ENCODE measurements at regions not wholly inside any gene's neighbourhood (a gene's known extent, or its start where the extent isn't known, plus 50 kb on each side); places are given as distances from the start of the nearest gene placed in this dataset.

DNA sequence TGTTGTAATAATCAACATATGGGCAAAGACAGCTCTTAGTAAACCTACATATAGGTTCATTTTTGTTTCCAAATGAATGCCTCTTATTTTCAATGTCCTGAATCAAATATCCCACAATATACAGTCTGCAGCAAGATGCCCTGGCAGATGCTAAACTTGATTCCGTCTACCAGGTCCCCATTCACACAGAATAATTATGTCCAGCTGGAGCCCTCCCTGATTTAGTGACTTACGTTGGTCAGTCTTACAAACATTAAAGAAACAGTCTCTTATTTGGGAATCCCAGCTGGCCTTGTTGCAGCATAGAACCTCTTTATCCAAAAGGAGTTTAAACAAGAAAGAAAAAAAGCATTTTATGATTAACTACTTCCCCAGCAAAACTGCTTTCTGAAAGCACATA is 82.7 kb upstream of the BMP4 start:
- TF ChIP-seq FOXM1 (IDR thresholded peaks at IDR 0.05; ENCODE audit: borderline replicate concordance, low read depth) (no peak), RAD21 (IDR thresholded peaks at IDR 0.05; ENCODE audit: low read depth) (no peak), NFIC (IDR thresholded peaks at IDR 0.05) (no peak), EGR1 (IDR thresholded peaks at IDR 0.05) (no peak), CREB1 (IDR thresholded peaks at IDR 0.05; ENCODE audit: low read depth) (no peak), TCF12 (IDR thresholded peaks at IDR 0.05; ENCODE audit: low read depth) (no peak), EP300 (IDR thresholded peaks at IDR 0.05; ENCODE audit: borderline replicate concordance) (no peak), ZBTB7A (IDR thresholded peaks at IDR 0.05; ENCODE audit: low read depth) (no peak), YY1 (IDR thresholded peaks at IDR 0.05; ENCODE audit: low read depth) (no peak), TEAD4 (IDR thresholded peaks at IDR 0.05) (no peak), TAF1 (IDR thresholded peaks at IDR 0.05; ENCODE audit: low read depth) (no peak), CEBPB (IDR thresholded peaks at IDR 0.05) (no peak)
- TF ChIP-seq, protein P1, sequence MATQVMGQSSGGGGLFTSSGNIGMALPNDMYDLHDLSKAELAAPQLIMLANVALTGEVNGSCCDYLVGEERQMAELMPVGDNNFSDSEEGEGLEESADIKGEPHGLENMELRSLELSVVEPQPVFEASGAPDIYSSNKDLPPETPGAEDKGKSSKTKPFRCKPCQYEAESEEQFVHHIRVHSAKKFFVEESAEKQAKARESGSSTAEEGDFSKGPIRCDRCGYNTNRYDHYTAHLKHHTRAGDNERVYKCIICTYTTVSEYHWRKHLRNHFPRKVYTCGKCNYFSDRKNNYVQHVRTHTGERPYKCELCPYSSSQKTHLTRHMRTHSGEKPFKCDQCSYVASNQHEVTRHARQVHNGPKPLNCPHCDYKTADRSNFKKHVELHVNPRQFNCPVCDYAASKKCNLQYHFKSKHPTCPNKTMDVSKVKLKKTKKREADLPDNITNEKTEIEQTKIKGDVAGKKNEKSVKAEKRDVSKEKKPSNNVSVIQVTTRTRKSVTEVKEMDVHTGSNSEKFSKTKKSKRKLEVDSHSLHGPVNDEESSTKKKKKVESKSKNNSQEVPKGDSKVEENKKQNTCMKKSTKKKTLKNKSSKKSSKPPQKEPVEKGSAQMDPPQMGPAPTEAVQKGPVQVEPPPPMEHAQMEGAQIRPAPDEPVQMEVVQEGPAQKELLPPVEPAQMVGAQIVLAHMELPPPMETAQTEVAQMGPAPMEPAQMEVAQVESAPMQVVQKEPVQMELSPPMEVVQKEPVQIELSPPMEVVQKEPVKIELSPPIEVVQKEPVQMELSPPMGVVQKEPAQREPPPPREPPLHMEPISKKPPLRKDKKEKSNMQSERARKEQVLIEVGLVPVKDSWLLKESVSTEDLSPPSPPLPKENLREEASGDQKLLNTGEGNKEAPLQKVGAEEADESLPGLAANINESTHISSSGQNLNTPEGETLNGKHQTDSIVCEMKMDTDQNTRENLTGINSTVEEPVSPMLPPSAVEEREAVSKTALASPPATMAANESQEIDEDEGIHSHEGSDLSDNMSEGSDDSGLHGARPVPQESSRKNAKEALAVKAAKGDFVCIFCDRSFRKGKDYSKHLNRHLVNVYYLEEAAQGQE (IDR thresholded peaks at IDR 0.05; ENCODE audit: low read depth): no peak
- TF ChIP-seq, protein P2, sequence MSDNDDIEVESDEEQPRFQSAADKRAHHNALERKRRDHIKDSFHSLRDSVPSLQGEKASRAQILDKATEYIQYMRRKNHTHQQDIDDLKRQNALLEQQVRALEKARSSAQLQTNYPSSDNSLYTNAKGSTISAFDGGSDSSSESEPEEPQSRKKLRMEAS (IDR thresholded peaks at IDR 0.05): no peak
- TF ChIP-seq, protein P3, sequence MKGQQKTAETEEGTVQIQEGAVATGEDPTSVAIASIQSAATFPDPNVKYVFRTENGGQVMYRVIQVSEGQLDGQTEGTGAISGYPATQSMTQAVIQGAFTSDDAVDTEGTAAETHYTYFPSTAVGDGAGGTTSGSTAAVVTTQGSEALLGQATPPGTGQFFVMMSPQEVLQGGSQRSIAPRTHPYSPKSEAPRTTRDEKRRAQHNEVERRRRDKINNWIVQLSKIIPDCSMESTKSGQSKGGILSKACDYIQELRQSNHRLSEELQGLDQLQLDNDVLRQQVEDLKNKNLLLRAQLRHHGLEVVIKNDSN (IDR thresholded peaks at IDR 0.05): no peak

DNA sequence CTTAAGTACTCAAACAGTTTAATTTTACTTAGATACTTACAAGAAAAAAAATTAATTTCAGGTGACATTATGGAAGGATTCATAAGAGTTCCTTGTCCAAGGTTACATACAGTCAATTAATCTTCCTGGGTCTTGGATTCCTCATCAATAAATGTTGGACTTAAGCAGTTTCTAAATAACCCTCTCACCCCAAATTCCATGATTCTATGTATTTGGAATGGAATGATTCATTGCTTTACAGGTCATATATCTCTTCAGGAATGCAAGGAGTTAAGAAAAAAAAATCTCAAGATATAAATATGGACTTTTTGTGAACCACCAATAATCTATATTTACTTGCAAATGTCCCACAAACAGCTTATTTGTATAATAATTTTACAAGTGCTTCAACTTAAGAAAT is 84.2 kb upstream of the BMP4 start:
- TF ChIP-seq NFIC (IDR thresholded peaks at IDR 0.05) (no peak), FOXM1 (IDR thresholded peaks at IDR 0.05; ENCODE audit: borderline replicate concordance, low read depth) (no peak), CREB1 (IDR thresholded peaks at IDR 0.05; ENCODE audit: low read depth) (no peak), TCF12 (IDR thresholded peaks at IDR 0.05; ENCODE audit: low read depth) (no peak), EP300 (IDR thresholded peaks at IDR 0.05; ENCODE audit: borderline replicate concordance) (no peak), RAD21 (IDR thresholded peaks at IDR 0.05; ENCODE audit: low read depth) (no peak), TAF1 (IDR thresholded peaks at IDR 0.05; ENCODE audit: low read depth) (no peak), TEAD4 (IDR thresholded peaks at IDR 0.05) (no peak), YY1 (IDR thresholded peaks at IDR 0.05; ENCODE audit: low read depth) (no peak), ZBTB7A (IDR thresholded peaks at IDR 0.05; ENCODE audit: low read depth) (no peak), EGR1 (IDR thresholded peaks at IDR 0.05) (no peak), CEBPB (IDR thresholded peaks at IDR 0.05) (no peak)
- TF ChIP-seq, protein P2 (IDR thresholded peaks at IDR 0.05): no peak
- TF ChIP-seq, protein P3 (IDR thresholded peaks at IDR 0.05): no peak
- TF ChIP-seq, protein P1 (IDR thresholded peaks at IDR 0.05; ENCODE audit: low read depth): no peak

DNA sequence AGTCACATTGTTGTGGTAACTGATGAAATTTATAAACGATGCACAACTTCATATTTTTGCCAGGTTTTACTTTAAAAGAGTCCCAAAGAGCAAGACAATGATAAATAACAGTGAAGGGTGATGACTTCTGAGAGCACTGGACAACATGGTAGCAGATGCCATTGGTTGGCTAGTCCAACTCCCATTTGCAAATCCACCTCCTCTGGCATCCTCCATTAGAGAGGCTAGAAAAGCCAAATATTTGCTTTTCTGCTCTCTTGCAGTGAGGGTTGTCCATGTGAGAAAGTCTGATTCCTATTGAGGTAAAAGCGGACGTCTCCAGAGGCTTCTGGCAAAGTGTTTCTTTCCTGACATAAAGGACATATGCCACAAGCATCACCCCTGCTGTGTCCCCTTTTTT is 89.6 kb upstream of the BMP4 start:
- no peak for TF ChIP-seq ZBTB7A (IDR thresholded peaks at IDR 0.05; ENCODE audit: low read depth)
- no peak for TF ChIP-seq RAD21 (IDR thresholded peaks at IDR 0.05; ENCODE audit: low read depth)
- TF ChIP-seq TEAD4 (IDR thresholded peaks at IDR 0.05): no peak
- TF ChIP-seq, protein P3 (IDR thresholded peaks at IDR 0.05): no peak
- TF ChIP-seq, protein P2 (IDR thresholded peaks at IDR 0.05): no peak
- TF ChIP-seq CREB1 (IDR thresholded peaks at IDR 0.05; ENCODE audit: low read depth): no peak
- no peak for TF ChIP-seq EGR1 (IDR thresholded peaks at IDR 0.05)
- no peak for TF ChIP-seq CEBPB (IDR thresholded peaks at IDR 0.05)

DNA sequence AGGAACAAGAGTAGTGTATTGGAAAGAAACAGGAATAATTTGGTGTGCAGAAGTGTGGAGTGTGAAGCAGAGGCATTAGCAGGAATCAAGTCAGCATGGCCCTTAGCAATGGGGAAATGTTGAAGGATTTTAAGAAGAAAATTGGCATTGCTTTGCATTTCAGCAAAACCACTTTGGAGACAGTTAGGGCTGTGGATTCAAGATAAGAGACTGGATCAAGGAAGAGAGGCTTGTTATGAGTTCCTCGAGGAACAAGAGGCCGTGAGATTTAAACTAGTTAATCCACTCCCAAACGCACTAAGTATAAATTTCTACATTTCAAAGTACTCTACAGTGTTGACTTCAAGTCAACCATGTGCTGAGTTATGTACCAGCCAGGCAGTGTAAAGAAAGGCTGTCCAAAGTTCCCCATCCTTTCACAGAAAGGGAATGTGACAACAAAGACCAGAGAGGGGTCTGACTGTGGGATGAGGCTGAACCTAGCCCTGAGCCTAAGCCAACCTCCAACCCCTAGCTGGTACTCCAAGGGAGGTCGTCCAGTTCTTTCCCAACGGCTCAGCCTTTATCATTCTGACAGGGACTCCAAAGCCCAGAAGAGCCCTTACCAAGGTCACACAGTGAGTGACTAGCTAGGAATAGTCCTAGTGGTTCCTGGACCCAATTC is 91.2 kb upstream of the BMP4 start:
- no peak for TF ChIP-seq EGR1 (IDR thresholded peaks at IDR 0.05)
- no peak for TF ChIP-seq FOXM1 (IDR thresholded peaks at IDR 0.05; ENCODE audit: borderline replicate concordance, low read depth)
- TF ChIP-seq, protein P3 (IDR thresholded peaks at IDR 0.05): no peak
- TF ChIP-seq TEAD4 (IDR thresholded peaks at IDR 0.05): no peak

DNA sequence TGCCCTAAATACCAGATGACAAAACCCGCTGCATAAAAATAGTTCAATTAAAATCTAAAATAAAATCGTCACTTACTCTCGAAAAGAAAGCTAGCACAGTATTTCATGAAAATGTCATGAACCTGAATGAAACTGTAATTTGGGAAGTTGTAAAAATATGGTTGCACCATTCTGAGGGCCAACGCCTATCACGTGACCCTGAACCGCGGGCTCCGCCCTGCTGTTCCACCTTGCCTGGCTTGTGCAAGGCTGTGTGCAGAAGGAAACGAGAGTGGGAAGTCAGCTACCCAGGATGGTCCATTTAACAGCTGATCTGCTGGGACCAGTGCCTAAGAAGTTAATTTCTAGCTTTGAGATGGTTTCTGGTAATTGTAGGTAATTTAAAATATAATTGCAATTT is 91.7 kb upstream of the BMP4 start:
- TF ChIP-seq, protein P3 (IDR thresholded peaks at IDR 0.05): no peak
- no peak for TF ChIP-seq TAF1 (IDR thresholded peaks at IDR 0.05; ENCODE audit: low read depth)
- no peak for TF ChIP-seq ZBTB7A (IDR thresholded peaks at IDR 0.05; ENCODE audit: low read depth)
- TF ChIP-seq NFIC (IDR thresholded peaks at IDR 0.05): no peak
- TF ChIP-seq, protein P1 (IDR thresholded peaks at IDR 0.05; ENCODE audit: low read depth): no peak
- no peak for TF ChIP-seq EGR1 (IDR thresholded peaks at IDR 0.05)
- TF ChIP-seq TEAD4 (IDR thresholded peaks at IDR 0.05): no peak
- no peak for TF ChIP-seq FOXM1 (IDR thresholded peaks at IDR 0.05; ENCODE audit: borderline replicate concordance, low read depth)
- TF ChIP-seq CREB1 (IDR thresholded peaks at IDR 0.05; ENCODE audit: low read depth): no peak

Data from Ishikawa (cell line).